A673 (cell line): ENCODE measurements at regions not wholly inside any gene's neighbourhood (a gene's known extent, or its start where the extent isn't known, plus 50 kb on each side); places are given as distances from the start of the nearest gene placed in this dataset.

Source experiments
- BruUV-seq: library from RNA; stranded (reverse); fragments of 400-500 nt; replicated peaks from 2 replicates; lab custom pipeline; 2021; lab: Mats Ljungman, UMichigan
- CTCF ChIA-PET: fragments of 300-600 bp; sonication (Branson Sonifier 250); formaldehyde crosslinking; loops from one replicate; lab custom pipeline; 2022; ENCODE audit warnings: antibody characterized with exemption; lab: Charles Lee
- POLR2A ChIA-PET: fragments of 300-600 bp; sonication (Branson Sonifier 250); formaldehyde crosslinking; loops from one replicate; lab custom pipeline; 2022; ENCODE audit warnings: antibody characterized with exemption; ENCODE audit not compliant: low non-redundant PET; lab: Charles Lee
- DNase-seq: peaks from one replicate; pipeline ENCODE4 v3.0.0-alpha.2; 2015; ENCODE audit warnings: low spot score
- H3K27ac ChIP-seq: fragments of 200-600 bp; sonication (generic); 2 replicates; pipeline ENCODE4 v1.5.1; 2016; ENCODE audit warnings: mixed run types, low read depth, mild to moderate bottlenecking, mixed read lengths, antibody characterized with exemption, low read length; ENCODE audit not compliant: poor library complexity, severe bottlenecking
- H3K27me3 ChIP-seq: fragments of 200-600 bp; sonication (generic); replicated peaks from 2 replicates; pipeline ENCODE4 v1.6.1; 2017; ENCODE audit warnings: mixed run types, low read depth, mild to moderate bottlenecking, mixed read lengths, antibody characterized with exemption, low read length; ENCODE audit not compliant: insufficient read depth, poor library complexity
- H3K36me3 ChIP-seq: fragments of 200-600 bp; sonication (generic); 2 replicates; pipeline ENCODE4 v1.6.1; 2016; ENCODE audit warnings: mixed run types, mild to moderate bottlenecking, mixed read lengths, antibody characterized with exemption, low read length; ENCODE audit not compliant: insufficient read depth, poor library complexity, severe bottlenecking
- H3K4me1 ChIP-seq: fragments of 200-600 bp; sonication (generic); 2 replicates; pipeline ENCODE4 v1.6.1; 2017; ENCODE audit warnings: mixed run types, mild to moderate bottlenecking, mixed read lengths, antibody characterized with exemption, low read length; ENCODE audit not compliant: insufficient read depth, poor library complexity, severe bottlenecking
- H3K4me3 ChIP-seq: fragments of 200-600 bp; sonication (generic); 2 replicates; pipeline ENCODE4 v1.5.1; 2016; ENCODE audit warnings: low read depth, mixed run types, mild to moderate bottlenecking, mixed read lengths, low read length; ENCODE audit not compliant: poor library complexity, severe bottlenecking
- H3K9me3 ChIP-seq: fragments of 200-600 bp; sonication (generic); 2 replicates; pipeline ENCODE4 v1.6.1; 2016; ENCODE audit warnings: mixed run types, low read depth, mild to moderate bottlenecking, mixed read lengths, antibody characterized with exemption, low read length; ENCODE audit not compliant: poor library complexity, severe bottlenecking
- CTCF ChIP-seq: fragments of 300-800, 200-600 bp; sonication (generic); conservative IDR thresholded peaks from 2 replicates; pipeline ENCODE4 v1.5.1; 2017; ENCODE audit warnings: low read depth, mild to moderate bottlenecking, antibody characterized with exemption, low read length, moderate library complexity, mixed read lengths
- EZH2 ChIP-seq: fragments of 200-600 bp; sonication (generic); IDR thresholded peaks from 2 replicates; pipeline ENCODE4 v1.6.1; 2017; ENCODE audit warnings: borderline replicate concordance, low read depth, mild to moderate bottlenecking, mixed read lengths, antibody characterized with exemption, low read length; ENCODE audit not compliant: poor library complexity, severe bottlenecking
- intact Hi-C: fragments of 100-400 bp; cut with micrococcal nuclease; formaldehyde crosslinking; loops from one replicate; pipeline ENCODE4 v1.10.0; 2022; ENCODE audit not compliant: unreplicated experiment

GRCh38 chr4:13992975-13993520 is 365.5 kb upstream of the BOD1L1 start:
- ChIA-PET CTCF (no interaction called here), POLR2A (no interaction called here)
- H3K4me1 ChIP-seq = peaks cover 4% of the 10 kb centered on the region
- BruUV-seq = no TSS peak
- no peaks in the 10 kb centered on the region for H3K27me3 ChIP-seq
- no peak for TF ChIP-seq CTCF
- TF ChIP-seq EZH2 = no peak
- no peak overlapping the region for H3K4me3 ChIP-seq
- intact Hi-C loops = no loop called here
- DNase-seq = no peak
- H3K27ac ChIP-seq = no peak overlapping the region
- no peaks in the 10 kb centered on the region for H3K36me3 ChIP-seq
- no peaks in the 10 kb centered on the region for H3K9me3 ChIP-seq

GRCh38 chr4:13994016-13994415 is 366.5 kb upstream of the BOD1L1 start:
- BruUV-seq = no TSS peak
- H3K27ac ChIP-seq = no peak overlapping the region
- no peak for DNase-seq
- TF ChIP-seq EZH2 (no peak), CTCF (no peak)
- intact Hi-C loops = no loop called here
- H3K36me3 ChIP-seq = no peaks in the 10 kb centered on the region
- peaks cover 4% of the 10 kb centered on the region for H3K4me1 ChIP-seq
- POLR2A ChIA-PET = no interaction called here
- no peaks in the 10 kb centered on the region for H3K27me3 ChIP-seq
- CTCF ChIA-PET = no interaction called here
- H3K4me3 ChIP-seq = no peak overlapping the region
- H3K9me3 ChIP-seq = no peaks in the 10 kb centered on the region

- no peak for DNase-seq
- H3K27me3 ChIP-seq = no peaks in the 10 kb centered on the region
- no peak overlapping the region for H3K27ac ChIP-seq
- H3K9me3 ChIP-seq = peaks cover 7% of the 10 kb centered on the region
- TF ChIP-seq EZH2 (no peak), CTCF (no peak)
- BruUV-seq = no TSS peak
- intact Hi-C loops = no loop called here
- POLR2A ChIA-PET = no interaction called here
- no peak overlapping the region for H3K4me3 ChIP-seq
- CTCF ChIA-PET = no interaction called here
- H3K36me3 ChIP-seq = no peaks in the 10 kb centered on the region
- no peaks in the 10 kb centered on the region for H3K4me1 ChIP-seq
Measured at GRCh38 chr4:13998850-13999445, 371.4 kb upstream of the BOD1L1 start.
